K562 (cell line): ENCODE measurements at regions not wholly inside any gene's neighbourhood (a gene's known extent, or its start where the extent isn't known, plus 50 kb on each side); places are given as distances from the start of the nearest gene placed in this dataset.

Experiments
- ATAC-seq: fragments of 200-7000 bp; cut with Tn5 transposase; 3 replicates; pipeline ENCODE4 v1.9.1; 2020; ENCODE audit warnings: moderate library complexity
- BruUV-seq: library from RNA; stranded (reverse); fragments of 400-500 nt; replicated peaks from 2 replicates; lab custom pipeline; 2021; lab: Mats Ljungman, UMichigan
- CTCF ChIA-PET: fragments of 300-600 bp; formaldehyde crosslinking; extraction: SDS; loops from one replicate; lab custom pipeline; 2021; ENCODE audit warnings: low intra/inter-chr PET ratio; lab: Yijun Ruan, JAX
- POLR2A ChIA-PET: fragments of 300-600, 350-650 bp; sonication (Branson Sonifier 250); formaldehyde crosslinking; extraction: SDS; loops from one replicate; lab custom pipeline; 2021; ENCODE audit warnings: antibody characterized with exemption, inconsistent platforms; lab: Yijun Ruan, JAX
- DNase-seq, 4 experiments: peaks; one replicate each; pipeline versions ENCODE4 v3.0.0 to v3.0.0-alpha.2; 2011 to 2018; ENCODE audit warnings: low spot score in 3 of 4, mixed read lengths in 3 of 4; ENCODE audit errors: extremely low read depth in 1 of 4
- FAIRE-seq: peaks from 2 replicates; lab custom pipeline; 2011; peaks lifted over from hg19 to GRCh38; lab: Jason Lieb, UNC
- H2AFZ ChIP-seq: 2 replicates; pipeline ENCODE4 v1.6.0; 2011; ENCODE audit warnings: low read depth, low read length, control low read depth, inconsistent platforms
- H3K27ac ChIP-seq: fragments of 200-600 bp; 3 replicates; pipeline ENCODE4 v1.8.0; 2011; ENCODE audit warnings: low read depth, mild to moderate bottlenecking, control low read depth, inconsistent platforms, low read length, moderate library complexity, mixed read lengths; ENCODE audit errors: extremely low read depth
- H3K27me3 ChIP-seq, 2 experiments: fragments of 300-600 bp in 1 of 2; 2 replicates in 1 of 2; 3 replicates in 1 of 2; pipeline versions ENCODE4 v1.6.0 to v1.8.0; 2011; ENCODE audit warnings: inconsistent platforms in 2 of 2, low read length in 2 of 2, mild to moderate bottlenecking in 1 of 2, mixed read lengths in 1 of 2, moderate library complexity in 1 of 2; ENCODE audit not compliant: control insufficient read depth in 2 of 2, insufficient read depth in 2 of 2
- H3K36me3 ChIP-seq: fragments of 300-600 bp; 3 replicates; pipeline ENCODE4 v1.8.0; 2011; ENCODE audit warnings: mild to moderate bottlenecking, low read length, inconsistent platforms; ENCODE audit not compliant: control insufficient read depth, insufficient read depth
- H3K4me1 ChIP-seq, 2 experiments: fragments of 200-600 bp in 1 of 2; replicated peaks in 1 of 2; 2 replicates in 1 of 2; 3 replicates in 1 of 2; pipeline versions ENCODE4 v1.5.1 to v1.8.0; 2011; ENCODE audit warnings: inconsistent platforms in 2 of 2, low read length in 2 of 2, mild to moderate bottlenecking in 1 of 2, mixed read lengths in 1 of 2, moderate library complexity in 1 of 2; ENCODE audit not compliant: control insufficient read depth in 2 of 2, insufficient read depth in 2 of 2
- H3K4me2 ChIP-seq: 2 replicates; pipeline ENCODE4 v1.6.1; 2011; ENCODE audit warnings: low read length, control low read depth, inconsistent platforms, mixed read lengths; ENCODE audit not compliant: insufficient read depth
- H3K4me3 ChIP-seq: fragments of 200-600 bp; sonication (generic), shearing (Covaris generic); 2 replicates; pipeline ENCODE4 v1.5.1; 2016; ENCODE audit warnings: control low read depth, inconsistent platforms
- H3K79me2 ChIP-seq: fragments of 200-600 bp; 3 replicates; pipeline ENCODE4 v1.8.0; 2011; ENCODE audit warnings: low read length, inconsistent platforms; ENCODE audit not compliant: control insufficient read depth, insufficient read depth
- H3K9ac ChIP-seq, 2 experiments: 2 replicates each; pipeline versions ENCODE4 v1.6.0 to v1.6.1; 2011; ENCODE audit warnings: low read depth in 2 of 2, low read length in 2 of 2, control low read depth in 1 of 2, inconsistent platforms in 1 of 2, mild to moderate bottlenecking in 1 of 2, mixed read lengths in 1 of 2; ENCODE audit not compliant: insufficient read depth in 1 of 2
- H3K9me1 ChIP-seq: one replicate; pipeline ENCODE4 v1.6.0; 2011; ENCODE audit warnings: inconsistent platforms, mild to moderate bottlenecking, low read length, moderate library complexity; ENCODE audit not compliant: control insufficient read depth, insufficient read depth
- H3K9me3 ChIP-seq: replicated peaks from 2 replicates; pipeline ENCODE4 v1.5.1; 2011; ENCODE audit warnings: low read depth, low read length, inconsistent platforms; ENCODE audit not compliant: control insufficient read depth, insufficient read depth
- H4K20me1 ChIP-seq: replicated peaks from 2 replicates; pipeline ENCODE4 v1.6.1; 2011; ENCODE audit warnings: low read length, inconsistent platforms, mixed read lengths; ENCODE audit not compliant: control insufficient read depth, insufficient read depth
- AFF4 ChIP-seq: sonication (generic); formaldehyde crosslinking; IDR thresholded peaks from 2 replicates; pipeline ENCODE4 v1.8.0; 2023; ENCODE audit warnings: mild to moderate bottlenecking, missing genetic modification reagents
- KAT7 ChIP-seq: sonication (generic); formaldehyde crosslinking; IDR thresholded peaks from 2 replicates; pipeline ENCODE4 v1.8.0; 2022; ENCODE audit warnings: missing genetic modification reagents, mild to moderate bottlenecking, borderline replicate concordance
- MAFK ChIP-seq: IDR thresholded peaks from 2 replicates; pipeline ENCODE4 v1.6.1; 2011; ENCODE audit warnings: low read length, improper control_type of control experiment
- NFE2L1 ChIP-seq: fragments of 450-650 bp; IDR thresholded peaks from 2 replicates; pipeline ENCODE4 v1.6.1; 2016; ENCODE audit warnings: missing genetic modification characterization, low read depth, mild to moderate bottlenecking, missing compliant biosample characterization, moderate library complexity, borderline replicate concordance
- RBFOX2 ChIP-seq: fragments of 200-400 bp; formaldehyde crosslinking; IDR thresholded peaks from 2 replicates; pipeline ENCODE4 v1.6.1; 2017; ENCODE audit warnings: low read depth, mild to moderate bottlenecking, low read length, moderate library complexity
- SMARCC2 ChIP-seq: fragments of 450-650 bp; IDR thresholded peaks from 2 replicates; pipeline ENCODE4 v1.6.1; 2017; ENCODE audit warnings: antibody characterized with exemption, moderate library complexity, mild to moderate bottlenecking, low read depth
- SPI1 ChIP-seq: IDR thresholded peaks from 2 replicates; pipeline ENCODE4 v1.6.1; 2011; ENCODE audit warnings: low read depth, low read length, control low read depth, borderline replicate concordance
- SRSF7 ChIP-seq: fragments of 200-400 bp; formaldehyde crosslinking; optimal IDR thresholded peaks from 2 replicates; pipeline ENCODE3; 2017; ENCODE audit warnings: mild to moderate bottlenecking, low read depth, low read length
- XRCC4 ChIP-seq: IDR thresholded peaks from one replicate; pipeline ENCODE4 v1.6.1; 2011; ENCODE audit not compliant: insufficient read depth, insufficient read length; ENCODE audit errors: extremely low read depth
- ZBTB8A ChIP-seq: fragments of 450-650 bp; IDR thresholded peaks from 2 replicates; pipeline ENCODE4 v1.6.1; 2018; ENCODE audit warnings: mild to moderate bottlenecking, moderate library complexity; ENCODE audit not compliant: partially characterized antibody
- ZHX1 ChIP-seq: fragments of 150-350 bp; conservative IDR thresholded peaks from 2 replicates; pipeline ENCODE4 v1.6.1; 2014; ENCODE audit warnings: low read length
- ZNF174 ChIP-seq: fragments of 250-450 bp; sonication (Bioruptor Pico); IDR thresholded peaks from 2 replicates; pipeline ENCODE4 v1.4.0; 2020; ENCODE audit warnings: mild to moderate bottlenecking
- ZNF280A ChIP-seq: fragments of 450-650 bp; IDR thresholded peaks from 2 replicates; pipeline ENCODE4 v1.6.1; 2018; ENCODE audit warnings: mild to moderate bottlenecking, low read depth; ENCODE audit not compliant: partially characterized antibody
- ZNF431 ChIP-seq: sonication (generic); formaldehyde crosslinking; IDR thresholded peaks from 2 replicates; pipeline ENCODE4 v1.8.0; 2022; ENCODE audit warnings: mild to moderate bottlenecking, missing genetic modification reagents
- ZSCAN29 ChIP-seq: fragments of 450-650 bp; IDR thresholded peaks from 2 replicates; pipeline ENCODE4 v1.6.1; 2017
- WGBS: fragments of 100-300 bp; shearing (Covaris generic); methylation state at CpG from one replicate; pipeline ENCODE4 v1.1.6; 2016; ENCODE audit warnings: low coverage, mixed read lengths; ENCODE audit not compliant: insufficient coverage; ENCODE audit errors: missing lambda C conversion rate; 5-methylcytosine and 5-hydroxymethylcytosine counted together
- in situ Hi-C: fragments of 300-500 bp; cut with MboI; formaldehyde crosslinking; loops from 4 replicates; pipeline ENCODE4 v1.15.0; 2018; ENCODE audit warnings: inconsistent platforms, mixed read lengths
- intact Hi-C: fragments of 100-400 bp; cut with micrococcal nuclease; formaldehyde crosslinking; loops from 2 replicates; pipeline ENCODE4 v1.14.2; 2022

GRCh38 chr4:60865273-60865672, 334.9 kb upstream of the ADGRL3 start:
- in situ Hi-C loops = no loop called here
- POLR2A ChIA-PET = no interaction called here
- no peaks in the 10 kb centered on the region for H3K4me1 ChIP-seq
- H3K36me3 ChIP-seq = no peaks in the 10 kb centered on the region
- no peak for DNase-seq
- TF ChIP-seq AFF4 (no peak), XRCC4 (no peak), ZNF174 (no peak), SMARCC2 (no peak), SPI1 (no peak), NFE2L1 (tag) (no peak), ZNF431 (no peak), MAFK (no peak), ZBTB8A (no peak), ZHX1 (no peak), ZNF280A (no peak), ZSCAN29 (no peak), KAT7 (no peak), RBFOX2 (no peak), SRSF7 (no peak)
- H3K27me3 ChIP-seq = no peaks in the 10 kb centered on the region
- CTCF ChIA-PET = interaction anchor here (0.6 kb wide), 1 partner anchor 9 kb away, joined by 3 read pairs; no protein-coding TSS in a partner anchor
- ATAC-seq = no peak
- intact Hi-C loops = no loop called here
- no peak overlapping the region for H3K9ac ChIP-seq
- BruUV-seq = no TSS peak
- no peaks in the 10 kb centered on the region for H3K79me2 ChIP-seq
- H2AFZ ChIP-seq = no peak overlapping the region
- H3K27ac ChIP-seq = no peak overlapping the region
- no peak overlapping the region for H3K4me2 ChIP-seq
- no peaks in the 10 kb centered on the region for H3K9me3 ChIP-seq
- no peaks in the 10 kb centered on the region for H4K20me1 ChIP-seq
- WGBS = 0% methylated on average over 4 of the region's 4 CpGs
- no peak overlapping the region for H3K4me3 ChIP-seq
- no peaks in the 10 kb centered on the region for H3K9me1 ChIP-seq
- FAIRE-seq = no peak
